CD4-positive, alpha-beta T cell treated with Interleukin-15 for 1 hour (primary cell): ENCODE measurements at regions not wholly inside any gene's neighbourhood (a gene's known extent, or its start where the extent isn't known, plus 50 kb on each side); places are given as distances from the start of the nearest gene placed in this dataset.
"Not testable (repeated sequence)": the region's sequence is repeated elsewhere in the genome, so short reads cannot be mapped to it uniquely, and the experiment has no call there.

Source experiments
- DNase-seq: peaks from one replicate; pipeline ENCODE4 v3.0.0-alpha.2; 2020

DNA sequence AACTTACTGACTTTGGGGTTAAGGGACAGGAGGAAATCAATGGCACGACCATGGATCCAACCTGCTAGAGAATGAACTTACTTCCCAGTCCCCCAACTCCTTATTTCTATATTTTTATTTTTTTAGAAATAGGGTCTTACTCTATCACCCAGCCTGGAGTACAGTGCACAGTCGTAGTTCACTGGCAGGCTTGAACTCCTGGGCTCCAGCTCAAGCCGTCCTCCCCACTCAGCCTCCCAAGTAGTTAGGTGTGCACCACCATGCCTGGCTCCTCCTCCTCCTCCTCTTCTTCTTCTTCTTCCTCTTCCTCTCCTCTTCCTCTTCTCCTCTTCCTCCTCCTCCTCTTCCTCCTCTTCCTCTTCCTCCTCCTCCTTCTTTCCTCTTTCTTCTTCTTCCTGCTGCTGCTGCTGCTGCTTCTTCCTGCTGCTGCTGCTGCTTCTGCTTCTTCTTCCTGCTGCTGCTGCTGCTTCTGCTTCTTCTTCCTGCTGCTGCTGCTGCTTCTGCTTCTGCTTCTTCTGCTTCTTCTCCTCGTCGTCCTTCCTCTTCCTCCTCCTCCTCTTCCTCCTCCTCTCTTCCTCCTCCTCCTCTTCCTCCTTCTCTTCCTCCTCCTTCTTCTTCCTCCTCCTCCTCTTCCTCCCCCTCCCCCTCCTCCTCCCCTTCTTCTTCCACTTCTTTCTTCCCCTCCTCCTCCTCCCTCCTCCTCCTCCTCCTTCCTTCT is 390.1 kb upstream of the RGS6 start:
- peak; percentile 25 for DNase-seq

GRCh38 chr14:71549421-71550050 is 382.7 kb upstream of the RGS6 start:
- no peak for DNase-seq

DNA sequence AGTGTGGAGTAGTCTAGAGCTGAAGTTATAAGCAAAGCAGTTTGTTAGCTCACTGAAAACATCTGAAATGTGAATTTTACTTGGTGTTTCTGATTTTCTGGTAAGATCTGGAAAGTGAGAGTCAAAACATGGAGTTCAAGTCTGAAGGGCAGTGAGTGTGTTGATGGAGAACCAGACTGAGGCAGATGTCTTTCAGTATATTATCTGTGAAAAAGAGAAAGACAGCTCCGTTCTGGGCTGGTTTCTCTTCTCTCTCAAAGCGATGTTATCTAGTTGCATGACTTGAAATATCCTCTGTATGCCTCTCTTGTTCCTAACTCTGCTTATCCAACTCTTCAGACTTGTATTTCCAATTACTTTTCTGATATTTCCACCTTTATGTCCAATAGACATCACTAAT is 381.9 kb upstream of the RGS6 start:
- no peak for DNase-seq

- DNase-seq: no peak
Measured at GRCh38 chr14:71551291-71551950, 380.8 kb upstream of the RGS6 start.

- DNase-seq: no peak
Measured at GRCh38 chr14:71552809-71553208, 379.4 kb upstream of the RGS6 start.

- no peak for DNase-seq
Measured at GRCh38 chr14:71553779-71554178, 378.4 kb upstream of the RGS6 start.

DNA sequence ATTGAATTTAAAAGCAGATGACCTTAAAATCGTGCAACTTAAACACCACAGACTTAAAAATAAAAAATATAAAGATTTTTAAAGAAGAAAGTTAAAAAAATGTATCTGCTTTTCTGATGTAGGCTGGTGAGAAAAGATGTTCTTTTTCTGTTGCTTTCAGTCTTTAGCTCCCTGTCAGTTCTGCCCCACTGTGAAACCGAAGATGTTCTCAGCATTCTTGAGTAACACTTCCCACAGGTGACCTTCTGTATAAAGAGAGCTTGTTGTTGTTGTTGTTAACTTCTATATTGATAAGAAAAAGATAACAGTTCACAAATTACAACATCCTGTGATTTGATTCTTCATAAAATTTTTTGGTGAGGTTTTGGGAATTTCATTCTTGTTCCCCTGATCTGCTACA is 377.9 kb upstream of the RGS6 start:
- DNase-seq: no peak

DNA sequence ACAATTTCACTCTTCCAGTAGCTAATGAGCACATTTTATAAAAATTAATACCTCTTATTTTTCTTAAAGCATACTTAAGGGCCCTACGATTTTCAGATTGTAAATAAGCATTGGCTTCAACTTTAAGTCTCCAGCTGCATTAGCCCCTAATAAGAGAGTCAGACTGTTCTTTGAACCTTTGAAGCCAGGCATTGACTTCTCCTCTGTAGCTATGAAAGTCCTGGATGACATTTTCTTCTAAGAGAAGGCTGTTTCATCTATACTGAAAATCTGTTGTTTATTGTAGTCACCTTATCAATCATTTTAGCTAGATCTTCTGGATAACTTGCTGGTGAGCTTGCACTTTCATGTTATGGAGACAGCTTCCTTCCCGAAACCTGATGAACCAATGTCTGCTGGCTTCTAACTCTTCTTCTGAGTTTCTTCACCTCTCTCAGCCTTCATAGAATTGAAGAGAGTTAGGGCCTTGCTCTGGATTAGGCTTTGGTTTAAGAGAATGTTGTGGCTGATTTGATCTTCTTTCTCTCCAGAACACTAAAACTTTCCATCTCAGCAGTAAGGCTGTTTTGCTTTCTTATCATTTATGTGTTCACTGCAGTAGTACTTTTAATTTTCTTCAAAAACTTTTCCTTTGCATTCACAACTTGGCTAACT is 377.1 kb upstream of the RGS6 start:
- DNase-seq: no peak

- DNase-seq: peak; percentile 60
Measured at GRCh38 chr14:71555654-71556559, 376.3 kb upstream of the RGS6 start.

DNA sequence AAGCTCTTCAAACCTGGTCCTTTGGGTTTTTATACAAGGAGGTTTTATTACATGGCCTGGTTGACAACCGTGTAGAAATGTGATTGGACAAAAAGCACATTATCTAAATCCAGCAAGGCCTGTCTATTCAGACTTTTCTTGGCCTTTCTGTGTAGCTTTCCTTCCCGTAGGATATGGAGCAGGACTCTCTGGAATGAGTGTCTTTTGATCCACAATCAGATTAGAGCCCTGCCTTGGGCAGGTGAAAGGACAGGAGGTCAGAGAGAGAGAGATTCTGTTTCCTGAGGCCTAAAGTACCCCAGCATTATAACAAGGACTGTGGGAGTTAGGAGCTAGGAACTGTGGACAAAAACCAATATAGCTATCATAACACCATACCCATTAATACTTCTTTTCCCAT is 375.5 kb upstream of the RGS6 start:
- no peak for DNase-seq

DNA sequence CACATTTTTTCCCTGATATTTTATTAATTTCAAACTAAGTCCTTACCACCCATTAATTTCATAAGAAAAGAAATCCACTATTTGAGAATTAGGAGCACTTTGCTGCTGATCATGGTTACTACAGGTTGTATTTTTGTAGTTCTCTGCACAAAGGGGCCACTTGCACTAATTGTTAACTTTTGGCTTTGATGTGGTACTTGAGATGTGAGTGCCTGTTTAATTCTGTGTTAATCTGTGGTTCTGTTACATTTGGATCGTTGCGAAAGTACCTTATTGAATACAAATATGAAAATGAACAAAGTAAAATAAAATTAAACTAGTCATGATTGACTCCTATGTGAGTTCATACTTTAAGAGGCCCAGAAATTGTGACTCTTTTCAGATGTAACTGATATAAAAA is 374.9 kb upstream of the RGS6 start:
- DNase-seq: no peak

- not testable (repeated sequence) for DNase-seq
Measured at GRCh38 chr14:71558943-71559342, 373.3 kb upstream of the RGS6 start.

DNA sequence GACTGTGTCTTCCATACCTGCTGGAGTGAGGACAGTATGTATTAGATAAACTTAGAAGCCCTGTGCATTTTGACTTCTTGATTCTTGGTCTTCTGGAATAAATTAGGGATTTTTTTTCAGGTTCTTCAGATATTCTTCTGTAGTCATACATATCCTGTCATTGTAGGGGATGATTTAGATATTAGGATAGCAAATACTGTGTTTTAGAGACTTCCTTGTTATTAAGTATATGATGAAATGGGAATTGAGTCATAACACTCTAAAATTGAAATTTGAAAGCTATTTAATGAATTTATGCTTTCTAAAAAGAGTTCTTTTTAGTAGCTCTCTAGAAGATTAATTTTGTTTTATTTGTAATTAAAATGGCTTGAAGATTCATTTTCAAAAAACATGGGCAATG is 371.5 kb upstream of the RGS6 start:
- no peak for DNase-seq

GRCh38 chr14:71563492-71564153 is 368.6 kb upstream of the RGS6 start:
- no peak for DNase-seq

DNA sequence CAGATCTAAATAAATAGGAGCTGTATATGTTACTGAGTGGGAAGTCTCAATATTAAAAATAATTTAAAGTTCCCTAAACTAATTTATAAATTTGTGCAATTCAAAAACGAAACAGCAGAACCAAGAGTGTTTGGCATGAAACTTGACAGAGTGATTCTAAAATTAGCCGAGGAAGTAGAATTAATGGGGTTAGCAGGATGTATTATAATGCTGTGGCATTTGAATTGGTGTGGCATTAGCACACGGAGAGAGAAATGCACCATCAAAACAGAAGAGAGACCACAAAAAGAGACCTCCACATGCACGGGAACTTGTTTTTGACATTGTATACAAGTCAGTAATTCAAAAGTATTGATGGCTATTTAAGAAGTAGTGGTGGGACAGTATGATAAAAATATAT is 366.0 kb upstream of the RGS6 start:
- no peak for DNase-seq

DNA sequence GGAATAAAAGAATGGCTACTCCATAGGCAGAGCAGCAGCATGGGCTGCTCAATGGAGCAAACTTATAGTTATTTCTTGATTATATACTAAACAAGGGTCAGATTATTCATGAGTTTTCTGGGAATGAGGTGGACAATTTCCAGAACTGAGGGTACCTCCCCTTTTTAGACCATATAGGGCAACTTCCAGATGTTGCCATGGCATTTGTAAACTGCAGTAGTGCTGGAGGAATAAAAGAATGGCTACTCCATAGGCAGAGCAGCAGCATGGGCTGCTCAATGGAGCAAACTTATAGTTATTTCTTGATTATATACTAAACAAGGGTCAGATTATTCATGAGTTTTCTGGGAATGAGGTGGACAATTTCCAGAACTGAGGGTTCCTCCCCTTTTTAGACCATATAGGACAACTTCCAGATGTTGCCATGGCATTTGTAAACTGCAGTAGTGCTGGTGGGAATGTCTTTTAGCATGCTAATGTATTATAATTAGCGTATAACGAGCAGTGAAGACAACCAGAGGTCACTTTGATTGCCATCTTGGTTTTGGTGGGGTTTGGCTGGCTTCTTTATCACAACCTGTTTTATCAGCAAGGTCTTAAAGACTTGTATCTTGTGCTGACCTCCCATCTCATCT is 364.6 kb upstream of the RGS6 start:
- not testable (repeated sequence) for DNase-seq

GRCh38 chr14:71574976-71575375 is 357.3 kb upstream of the RGS6 start:
- no peak for DNase-seq

GRCh38 chr14:71576472-71576871 is 355.8 kb upstream of the RGS6 start:
- no peak for DNase-seq

- no peak for DNase-seq
Measured at GRCh38 chr14:71579331-71579730, 352.9 kb upstream of the RGS6 start.

GRCh38 chr14:71582705-71583104 is 349.5 kb upstream of the RGS6 start:
- DNase-seq: no peak

GRCh38 chr14:71583194-71583593 is 349.0 kb upstream of the RGS6 start:
- DNase-seq: no peak

DNA sequence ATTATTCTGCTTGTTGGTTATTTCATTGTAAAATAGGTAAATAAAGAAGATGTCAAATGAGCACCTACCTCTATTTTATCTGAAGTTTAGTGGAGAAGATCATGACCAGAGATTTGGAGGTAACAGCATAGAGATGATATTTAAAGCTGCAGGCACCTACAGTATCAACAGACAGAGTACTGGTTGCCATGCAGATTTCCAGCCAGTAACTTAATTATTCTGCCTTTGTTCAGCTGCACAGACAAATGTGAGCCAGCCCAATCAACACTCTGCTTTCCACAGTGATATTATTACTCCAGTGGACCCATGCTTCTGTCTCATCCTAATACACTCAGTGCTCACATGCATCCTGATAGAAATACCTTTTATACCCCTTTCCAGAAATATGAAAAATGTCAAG is 348.5 kb upstream of the RGS6 start:
- DNase-seq: no peak
